ENCODE measurements at regions not wholly inside any gene's neighbourhood (a gene's known extent, or its start where the extent isn't known, plus 50 kb on each side); places are given as distances from the start of the nearest gene placed in this dataset.

- no peaks in the 10 kb centered on the region for H3K36me3 Mint-ChIP-seq
- H3K4me1 Mint-ChIP-seq: no peaks in the 10 kb centered on the region
- no peaks in the 10 kb centered on the region for H3K9me3 Mint-ChIP-seq
- POLR2A ChIA-PET: no interaction called here
- no peak for DNase-seq
- ATAC-seq: no peak
- no peak overlapping the region for H3K27ac Mint-ChIP-seq
- H3K27me3 Mint-ChIP-seq: peaks cover 14 to 70% (median 15%) of the 10 kb centered on the region in 5 donors
- no peak overlapping the region for H3K4me3 Mint-ChIP-seq
Observed at GRCh38 chr11:11748706-11749365, 92.9 kb upstream of the USP47 start.

DNA sequence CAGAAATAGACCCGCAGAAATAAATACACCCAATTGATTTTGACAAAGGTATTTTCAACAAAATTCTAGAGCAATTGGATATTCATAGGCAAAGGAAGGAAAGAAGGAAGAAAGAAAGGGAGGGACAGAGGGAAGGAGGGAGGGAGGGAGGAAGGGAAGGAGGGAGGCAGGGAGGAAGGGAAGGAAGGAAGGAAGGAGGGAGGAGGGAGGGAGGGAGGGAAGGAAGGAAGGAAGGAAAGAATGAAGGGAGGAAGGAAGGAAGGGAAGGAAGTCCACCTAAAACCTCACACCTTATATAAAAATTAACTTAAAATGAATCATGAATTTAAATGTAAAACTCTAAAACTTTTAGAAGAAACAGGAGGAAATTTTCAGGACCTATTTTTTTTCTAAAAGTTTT is 94.2 kb upstream of the USP47 start:
- no peak overlapping the region for H3K27ac Mint-ChIP-seq

DNA sequence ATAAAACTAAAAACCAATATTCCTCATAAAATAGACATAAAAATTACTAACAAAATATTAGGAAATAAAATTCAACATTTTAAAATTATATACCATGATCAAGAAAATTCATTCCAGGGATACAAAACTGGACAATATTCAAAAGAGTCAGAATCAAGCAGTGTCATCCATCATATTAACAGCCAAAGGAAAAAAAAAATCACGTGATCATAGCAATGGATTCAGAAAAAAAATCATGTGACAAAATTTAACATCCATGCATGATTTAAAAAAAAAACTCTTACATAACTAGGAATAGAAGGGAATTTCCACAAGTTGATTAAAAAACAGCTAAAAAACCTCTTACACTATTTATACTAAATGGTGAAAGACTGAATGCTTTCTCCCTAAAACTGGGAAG is 95.3 kb upstream of the USP47 start:
- Mint-ChIP-seq H3K36me3 (no peaks in the 10 kb centered on the region), H3K4me3 (no peak overlapping the region), H3K27ac (no peak overlapping the region), H3K4me1 (no peaks in the 10 kb centered on the region), H3K27me3 (peaks cover 18 to 71% (median 24%) of the 10 kb centered on the region in 5 donors), H3K9me3 (no peaks in the 10 kb centered on the region)
- DNase-seq (no peak), ATAC-seq (no peak)
- POLR2A ChIA-PET: no interaction called here

More for the DNA sequence above, 94.2 kb upstream of the USP47 start:
- Mint-ChIP-seq H3K4me1 (no peaks in the 10 kb centered on the region), H3K9me3 (no peaks in the 10 kb centered on the region), H3K36me3 (no peaks in the 10 kb centered on the region), H3K27me3 (peaks cover 16 to 69% (median 19%) of the 10 kb centered on the region in 5 donors), H3K4me3 (no peak overlapping the region)
- DNase-seq (no peak), ATAC-seq (no peak)
- POLR2A ChIA-PET: no interaction called here

DNA sequence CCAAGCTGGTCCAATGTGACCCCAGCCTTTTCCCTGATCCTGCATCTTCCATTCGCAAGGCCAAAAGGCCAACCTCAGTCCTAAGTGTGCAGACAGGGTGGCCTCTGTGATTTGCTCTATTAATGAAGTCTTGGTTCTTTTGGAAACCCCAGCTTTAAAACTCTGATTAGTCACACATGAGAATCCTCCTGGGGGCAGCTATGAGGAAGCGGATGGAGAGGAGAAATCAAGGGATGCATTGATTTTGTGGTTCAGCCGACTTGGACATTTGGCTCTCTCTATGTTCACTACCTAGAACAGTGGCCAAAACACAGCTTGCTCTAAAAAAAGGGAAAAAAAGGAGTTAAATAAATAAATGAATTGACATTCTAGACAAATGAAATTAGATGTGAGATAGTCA is 98.6 kb upstream of the USP47 start:
- H3K4me1 Mint-ChIP-seq: no peaks in the 10 kb centered on the region
- ATAC-seq (no peak), DNase-seq (no peak)
- POLR2A ChIA-PET: no interaction called here
- H3K27me3 Mint-ChIP-seq: peaks cover 16 to 61% (median 29%) of the 10 kb centered on the region in 5 donors
- H3K9me3 Mint-ChIP-seq: no peaks in the 10 kb centered on the region
- no peak overlapping the region for H3K27ac Mint-ChIP-seq
- H3K4me3 Mint-ChIP-seq: no peak overlapping the region
- H3K36me3 Mint-ChIP-seq: no peaks in the 10 kb centered on the region

DNA sequence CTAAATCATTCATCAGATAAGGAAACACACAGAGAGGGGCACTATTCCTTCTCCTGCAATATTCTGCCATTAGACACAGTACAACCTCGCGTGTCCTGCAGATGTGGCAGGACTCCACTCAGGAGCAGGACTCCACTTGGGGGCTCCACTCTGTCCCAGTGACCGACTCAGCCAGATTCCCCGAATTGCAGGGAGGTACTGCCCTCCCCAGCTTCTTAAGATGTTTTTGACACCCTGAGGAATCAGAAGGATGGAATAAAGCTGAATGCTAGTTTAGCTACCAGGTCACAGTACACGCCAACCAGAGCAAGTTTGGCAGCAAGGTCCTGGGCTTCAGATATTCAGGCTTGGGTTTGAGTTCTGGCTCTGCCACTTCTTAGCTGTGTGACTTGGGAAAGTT is 99.3 kb upstream of the USP47 start:
- Mint-ChIP-seq H3K27ac (no peak overlapping the region), H3K9me3 (no peaks in the 10 kb centered on the region), H3K4me3 (no peak overlapping the region), H3K27me3 (peaks cover 16 to 57% (median 28%) of the 10 kb centered on the region in 5 donors), H3K4me1 (no peaks in the 10 kb centered on the region), H3K36me3 (no peaks in the 10 kb centered on the region)
- ATAC-seq: no peak
- no peak for DNase-seq
- POLR2A ChIA-PET: no interaction called here

DNA sequence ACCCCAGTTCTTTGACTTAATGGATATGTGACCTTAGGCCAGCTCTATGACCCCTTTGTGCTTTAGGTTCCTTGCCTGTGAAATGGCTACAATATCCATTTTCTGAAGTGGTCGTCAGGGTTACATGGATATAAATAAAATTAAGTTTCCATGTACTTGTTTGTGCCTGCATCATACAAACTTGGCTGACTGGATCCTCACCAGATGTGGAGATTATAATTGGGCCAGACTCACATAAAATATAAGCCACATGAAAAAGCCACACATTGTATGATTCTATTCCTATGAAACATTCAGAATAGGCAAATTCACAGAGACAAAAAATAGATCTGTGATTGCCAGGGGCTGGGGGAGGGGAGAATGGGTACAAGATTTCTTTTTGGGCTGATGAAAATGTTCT is 100.9 kb upstream of the USP47 start:
- no peak for ATAC-seq
- no peak overlapping the region for H3K4me3 Mint-ChIP-seq
- H3K36me3 Mint-ChIP-seq: no peaks in the 10 kb centered on the region
- H3K27ac Mint-ChIP-seq: no peak overlapping the region
- no peak for DNase-seq
- no peaks in the 10 kb centered on the region for H3K9me3 Mint-ChIP-seq
- POLR2A ChIA-PET: no interaction called here
- no peaks in the 10 kb centered on the region for H3K4me1 Mint-ChIP-seq
- H3K27me3 Mint-ChIP-seq: peaks cover 16 to 49% (median 26%) of the 10 kb centered on the region in 5 donors

DNA sequence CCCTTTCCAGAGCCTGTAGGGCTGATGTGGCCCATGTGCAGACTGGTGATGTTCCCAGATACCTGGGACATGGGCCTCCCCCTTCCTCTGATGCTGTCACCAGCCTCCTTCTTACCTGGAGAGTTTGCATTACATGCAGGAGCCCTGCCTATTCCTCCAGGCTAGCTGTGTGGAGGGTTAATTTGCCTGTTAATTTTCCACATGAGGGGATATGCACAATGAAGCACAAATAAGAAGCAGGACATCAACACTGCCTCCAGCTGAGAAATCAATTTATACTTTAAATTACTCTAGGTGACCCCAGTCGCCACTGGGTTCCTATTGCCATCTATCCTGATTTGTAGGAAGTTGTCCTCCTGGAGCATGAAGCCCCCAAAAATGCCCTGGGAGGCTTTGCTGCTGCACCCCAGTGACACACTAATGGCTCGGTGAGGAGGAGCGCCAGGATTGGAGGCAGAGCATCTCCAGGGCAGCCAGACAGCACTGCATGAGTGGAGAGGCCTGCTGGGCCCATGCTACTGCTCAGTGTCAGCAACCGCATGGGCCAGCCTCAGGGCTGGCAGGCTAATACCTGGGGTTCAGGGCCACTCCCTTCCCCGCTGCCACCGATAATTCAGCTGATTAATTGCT is 101.6 kb upstream of the USP47 start:
- no peak for DNase-seq
- ATAC-seq: no peak
- H3K9me3 Mint-ChIP-seq: no peaks in the 10 kb centered on the region
- H3K4me3 Mint-ChIP-seq: no peak overlapping the region
- no peaks in the 10 kb centered on the region for H3K36me3 Mint-ChIP-seq
- no peak overlapping the region for H3K27ac Mint-ChIP-seq
- no peaks in the 10 kb centered on the region for H3K4me1 Mint-ChIP-seq
- H3K27me3 Mint-ChIP-seq: peaks cover 14 to 42% (median 24%) of the 10 kb centered on the region in 5 donors
- POLR2A ChIA-PET: no interaction called here

DNA sequence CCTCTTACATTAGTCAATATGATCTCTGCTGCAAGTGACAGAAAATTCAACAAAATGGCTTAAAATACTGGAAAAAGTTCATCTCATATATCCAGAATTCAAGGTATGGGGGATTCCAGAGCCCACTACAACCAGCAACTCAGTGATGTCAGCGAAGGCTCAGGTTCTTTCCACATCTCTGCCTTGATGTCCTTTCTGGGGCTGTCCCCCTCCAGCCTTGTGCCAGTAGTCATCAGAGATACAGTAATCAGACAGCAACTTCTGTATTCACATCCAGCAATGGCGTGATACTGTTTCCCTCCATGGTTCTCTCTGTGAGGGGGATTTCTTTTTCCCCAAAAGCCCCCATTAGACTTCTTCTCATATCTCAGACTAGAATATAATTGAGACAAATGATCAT is 103.4 kb upstream of the USP47 start:
- DNase-seq (no peak), ATAC-seq (no peak)
- Mint-ChIP-seq H3K27ac (no peak overlapping the region), H3K27me3 (peaks cover 11 to 32% (median 20%) of the 10 kb centered on the region in 5 donors), H3K4me1 (no peaks in the 10 kb centered on the region), H3K9me3 (no peaks in the 10 kb centered on the region), H3K4me3 (no peak overlapping the region), H3K36me3 (no peaks in the 10 kb centered on the region)
- POLR2A ChIA-PET: no interaction called here

GRCh38 chr11:11735586-11735985 is 106.2 kb upstream of the USP47 start:
- ATAC-seq: no peak
- Mint-ChIP-seq H3K4me3 (no peak overlapping the region), H3K27me3 (peaks cover 10 to 16% (median 11%) of the 10 kb centered on the region in 5 donors), H3K9me3 (no peaks in the 10 kb centered on the region), H3K27ac (no peak overlapping the region), H3K36me3 (no peaks in the 10 kb centered on the region), H3K4me1 (no peaks in the 10 kb centered on the region)
- no peak for DNase-seq
- POLR2A ChIA-PET: no interaction called here

- no peak for ATAC-seq
- Mint-ChIP-seq H3K9me3 (no peaks in the 10 kb centered on the region), H3K27ac (peak overlapping the region in 1 of 10 donors; percentile 34), H3K4me1 (no peaks in the 10 kb centered on the region), H3K4me3 (no peak overlapping the region), H3K36me3 (no peaks in the 10 kb centered on the region), H3K27me3 (peaks cover 3 to 16% (median 11%) of the 10 kb centered on the region in 5 donors)
- no peak for DNase-seq
- POLR2A ChIA-PET: no interaction called here
Observed at GRCh38 chr11:11733246-11733747, 108.5 kb upstream of the USP47 start.

- ATAC-seq (no peak), DNase-seq (no peak)
- Mint-ChIP-seq H3K9me3 (no peaks in the 10 kb centered on the region), H3K27ac (no peak overlapping the region), H3K27me3 (peaks cover 5 to 20% (median 16%) of the 10 kb centered on the region in 5 donors), H3K4me1 (no peaks in the 10 kb centered on the region), H3K36me3 (no peaks in the 10 kb centered on the region), H3K4me3 (no peak overlapping the region)
- POLR2A ChIA-PET: no interaction called here
Observed at GRCh38 chr11:11732116-11732515, 109.7 kb upstream of the USP47 start.

GRCh38 chr11:11731311-11732083 is 109.7 kb upstream of the GALNT18 start:
- H3K4me1 Mint-ChIP-seq: no peaks in the 10 kb centered on the region
- DNase-seq (no peak), ATAC-seq (no peak)
- POLR2A ChIA-PET: no interaction called here
- H3K4me3 Mint-ChIP-seq: no peak overlapping the region
- H3K9me3 Mint-ChIP-seq: no peaks in the 10 kb centered on the region
- no peaks in the 10 kb centered on the region for H3K36me3 Mint-ChIP-seq
- no peak overlapping the region for H3K27ac Mint-ChIP-seq
- peaks cover 5 to 26% (median 20%) of the 10 kb centered on the region in 5 donors for H3K27me3 Mint-ChIP-seq

DNA sequence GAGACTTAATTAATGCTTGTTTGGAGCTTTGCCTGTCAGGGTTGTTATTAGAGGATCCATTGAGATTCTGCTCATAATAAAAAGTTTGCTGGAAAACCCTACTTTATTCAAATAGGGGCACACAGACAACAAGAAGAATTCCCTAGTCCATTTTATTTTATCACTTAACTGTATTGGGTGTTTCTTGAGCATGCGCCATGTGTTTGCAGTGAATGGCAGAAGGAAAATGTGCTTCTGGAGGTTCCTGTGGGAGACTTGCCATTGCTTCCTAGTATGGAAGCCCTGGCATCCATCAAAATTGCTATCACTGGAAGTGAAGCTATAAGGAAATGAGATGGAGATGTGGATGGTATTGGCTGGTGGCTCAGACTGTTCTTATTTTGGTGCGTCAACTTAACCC is 106.6 kb upstream of the GALNT18 start:
- POLR2A ChIA-PET: no interaction called here
- peaks cover 13 to 42% (median 24%) of the 10 kb centered on the region in 5 donors for H3K27me3 Mint-ChIP-seq
- no peak overlapping the region for H3K27ac Mint-ChIP-seq
- no peak for ATAC-seq
- no peak overlapping the region for H3K4me3 Mint-ChIP-seq
- H3K36me3 Mint-ChIP-seq: no peaks in the 10 kb centered on the region
- H3K9me3 Mint-ChIP-seq: no peaks in the 10 kb centered on the region
- DNase-seq: no peak
- H3K4me1 Mint-ChIP-seq: no peaks in the 10 kb centered on the region

Measured in naive thymus-derived CD8-positive, alpha-beta T cell (primary cell).